Stimulated activated effector memory CD8-positive, alpha-beta T cell treated with anti-CD3 and anti-CD28 coated beads, Interleukin-12 subunit alpha, Interleukin-12 subunit beta, amount 100 ng/mL, for 72 hours (primary cell): ENCODE measurements at regions not wholly inside any gene's neighbourhood (a gene's known extent, or its start where the extent isn't known, plus 50 kb on each side); places are given as distances from the start of the nearest gene placed in this dataset.

ENCODE experiments used
- ATAC-seq: fragments of 150-1000 bp; cut with Tn5 transposase; 2 replicates; pipeline ENCODE4 v1.10.0; 2021
- DNase-seq, 2 donors: peaks; one replicate each; pipeline ENCODE4 v3.0.0; 2021 to 2022; ENCODE audit warnings: low spot score in 2 of 2
- H3K27ac Mint-ChIP-seq: one replicate; pipeline ENCODE4 v1.8.0; 2022; ENCODE audit warnings: mild to moderate bottlenecking, mixed read lengths
- H3K36me3 Mint-ChIP-seq: one replicate; pipeline ENCODE4 v1.8.0; 2022; ENCODE audit warnings: mild to moderate bottlenecking, mixed read lengths
- H3K4me1 Mint-ChIP-seq: one replicate; pipeline ENCODE4 v1.8.0; 2022; ENCODE audit warnings: mixed read lengths
- H3K4me3 Mint-ChIP-seq: one replicate; pipeline ENCODE4 v1.8.0; 2022; ENCODE audit warnings: mild to moderate bottlenecking, mixed read lengths
- H3K9me3 Mint-ChIP-seq: one replicate; pipeline ENCODE4 v1.8.0; 2022; ENCODE audit warnings: mixed read lengths

GRCh38 chr2:196390243-196391148 is 219.1 kb upstream of the STK17B start:
- H3K4me1 Mint-ChIP-seq, result no peaks in the 10 kb centered on the region
- ATAC-seq, result no peak
- no peaks in the 10 kb centered on the region for H3K36me3 Mint-ChIP-seq
- H3K9me3 Mint-ChIP-seq, result no peaks in the 10 kb centered on the region
- H3K4me3 Mint-ChIP-seq, result no peak overlapping the region
- no peak overlapping the region for H3K27ac Mint-ChIP-seq
- no peak for DNase-seq

DNA sequence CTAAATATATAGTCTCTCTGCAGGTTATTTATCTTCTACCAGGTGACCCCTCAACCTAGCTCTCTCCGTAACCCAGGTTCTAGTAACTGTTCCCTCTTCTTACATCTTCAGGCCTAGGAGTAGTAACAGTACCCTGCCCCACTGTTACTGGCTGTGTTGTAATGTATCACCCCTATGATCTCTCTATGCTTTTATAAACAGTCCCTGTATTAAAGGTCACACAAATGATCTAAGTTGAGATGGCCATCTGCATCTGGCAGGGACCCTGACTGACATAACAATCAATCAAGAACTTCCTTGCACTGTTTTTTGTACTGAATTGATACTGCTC is 219.7 kb upstream of the STK17B start:
- H3K27ac Mint-ChIP-seq, result no peak overlapping the region
- DNase-seq (no peak), ATAC-seq (no peak)
- no peak overlapping the region for H3K4me3 Mint-ChIP-seq
- no peaks in the 10 kb centered on the region for H3K36me3 Mint-ChIP-seq
- no peaks in the 10 kb centered on the region for H3K4me1 Mint-ChIP-seq
- no peaks in the 10 kb centered on the region for H3K9me3 Mint-ChIP-seq

- H3K4me1 Mint-ChIP-seq, result no peaks in the 10 kb centered on the region
- DNase-seq, result no peak
- ATAC-seq, result no peak
- H3K4me3 Mint-ChIP-seq, result no peak overlapping the region
- no peaks in the 10 kb centered on the region for H3K36me3 Mint-ChIP-seq
- H3K27ac Mint-ChIP-seq, result no peak overlapping the region
- H3K9me3 Mint-ChIP-seq, result no peaks in the 10 kb centered on the region
These were observed 227.7 kb upstream of the STK17B start for GRCh38 chr2:196399096-196399495.

DNA sequence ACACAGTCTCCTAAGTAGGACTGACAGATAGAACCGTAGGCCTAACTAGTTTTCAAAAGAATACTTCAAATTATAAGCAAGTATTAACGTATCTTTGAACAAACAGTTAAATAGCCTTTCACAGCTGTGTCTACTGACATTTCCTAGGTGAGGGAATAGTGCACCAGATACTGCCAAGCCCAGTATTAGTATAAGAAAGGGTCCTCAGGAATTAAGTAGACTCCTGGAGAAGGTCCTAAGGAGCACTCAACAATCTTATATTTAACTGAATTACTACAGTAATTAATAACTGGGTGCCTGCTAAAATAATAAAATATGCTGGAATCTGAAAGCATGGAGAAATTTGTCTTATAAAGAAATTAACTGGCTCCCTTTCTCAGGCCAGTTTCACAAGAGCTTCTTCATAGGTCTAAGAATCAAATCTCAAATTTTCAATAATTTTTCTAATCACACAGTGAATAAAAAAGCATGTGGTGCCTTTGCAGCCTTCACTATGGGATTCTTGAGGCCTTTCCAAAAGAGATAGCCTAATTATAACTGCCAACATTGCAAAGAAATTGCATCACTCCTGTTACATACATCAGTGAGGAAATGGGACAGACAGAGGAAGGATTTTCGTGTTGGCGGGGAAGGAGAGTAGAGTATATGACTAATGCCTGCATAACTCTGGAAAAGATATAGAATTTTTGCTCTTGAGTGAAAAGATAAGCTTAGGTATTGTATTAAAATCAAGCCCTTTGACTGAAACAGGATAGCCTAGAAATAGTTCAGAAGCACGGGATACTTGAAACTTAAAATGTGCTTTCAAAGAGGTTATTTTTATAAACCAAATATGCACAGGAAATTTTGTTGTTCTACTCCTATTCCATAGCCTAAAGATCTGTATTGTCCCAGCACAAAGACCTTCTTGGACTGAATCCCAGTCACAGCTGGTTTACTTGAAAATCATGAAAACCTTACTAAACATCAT is 228.6 kb upstream of the STK17B start:
- H3K36me3 Mint-ChIP-seq, result no peaks in the 10 kb centered on the region
- ATAC-seq (no peak), DNase-seq (no peak)
- H3K9me3 Mint-ChIP-seq, result no peaks in the 10 kb centered on the region
- H3K4me3 Mint-ChIP-seq, result no peak overlapping the region
- no peaks in the 10 kb centered on the region for H3K4me1 Mint-ChIP-seq
- H3K27ac Mint-ChIP-seq, result no peak overlapping the region

DNA sequence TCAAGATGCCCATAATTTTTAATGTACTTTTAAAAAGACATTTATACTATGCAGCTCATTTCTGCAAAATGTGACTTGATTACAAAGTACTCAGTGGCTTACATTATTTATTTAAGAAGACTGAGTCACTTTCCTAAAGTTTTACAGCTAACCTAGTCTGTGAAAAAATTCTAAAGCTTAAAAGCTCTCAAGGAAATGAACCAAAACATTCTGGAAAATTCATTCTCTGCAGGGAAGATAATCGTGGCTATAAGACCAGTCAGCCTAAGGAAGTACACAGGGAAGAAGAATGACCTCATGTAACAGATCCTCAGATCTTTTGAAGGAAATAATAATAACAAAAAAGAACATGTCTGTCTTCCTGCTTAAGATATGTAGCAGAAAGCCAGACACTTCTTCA is 232.1 kb upstream of the STK17B start:
- DNase-seq (no peak), ATAC-seq (no peak)
- no peaks in the 10 kb centered on the region for H3K4me1 Mint-ChIP-seq
- H3K9me3 Mint-ChIP-seq, result no peaks in the 10 kb centered on the region
- H3K36me3 Mint-ChIP-seq, result no peaks in the 10 kb centered on the region
- no peak overlapping the region for H3K27ac Mint-ChIP-seq
- no peak overlapping the region for H3K4me3 Mint-ChIP-seq

GRCh38 chr2:196404276-196404675 is 232.9 kb upstream of the STK17B start:
- Mint-ChIP-seq H3K4me3 (no peak overlapping the region), H3K36me3 (no peaks in the 10 kb centered on the region), H3K4me1 (no peaks in the 10 kb centered on the region), H3K9me3 (no peaks in the 10 kb centered on the region), H3K27ac (no peak overlapping the region)
- no peak for ATAC-seq
- no peak for DNase-seq

GRCh38 chr2:196407675-196408264 is 231.7 kb upstream of the CCDC150 start:
- peak; percentile 51 for ATAC-seq
- Mint-ChIP-seq H3K36me3 (no peaks in the 10 kb centered on the region), H3K27ac (no peak overlapping the region), H3K9me3 (no peaks in the 10 kb centered on the region), H3K4me1 (no peaks in the 10 kb centered on the region), H3K4me3 (no peak overlapping the region)
- DNase-seq, result no peak

- peak; percentile 57 for ATAC-seq
- Mint-ChIP-seq H3K9me3 (no peaks in the 10 kb centered on the region), H3K36me3 (no peaks in the 10 kb centered on the region), H3K4me3 (no peak overlapping the region), H3K27ac (no peak overlapping the region), H3K4me1 (peaks cover 6% of the 10 kb centered on the region)
- DNase-seq, result no peak
These were observed 230.1 kb upstream of the CCDC150 start for GRCh38 chr2:196409376-196409775.

GRCh38 chr2:196410008-196410407 is 229.5 kb upstream of the CCDC150 start:
- Mint-ChIP-seq H3K36me3 (no peaks in the 10 kb centered on the region), H3K27ac (no peak overlapping the region), H3K9me3 (no peaks in the 10 kb centered on the region), H3K4me3 (no peak overlapping the region), H3K4me1 (peaks cover 13% of the 10 kb centered on the region)
- ATAC-seq (no peak), DNase-seq (no peak)

GRCh38 chr2:196413821-196414274 is 225.7 kb upstream of the CCDC150 start:
- H3K27ac Mint-ChIP-seq, result no peak overlapping the region
- H3K9me3 Mint-ChIP-seq, result no peaks in the 10 kb centered on the region
- peak; percentile 49 for ATAC-seq
- no peak overlapping the region for H3K4me3 Mint-ChIP-seq
- H3K4me1 Mint-ChIP-seq, result peaks cover 20% of the 10 kb centered on the region
- no peaks in the 10 kb centered on the region for H3K36me3 Mint-ChIP-seq
- DNase-seq, result no peak

DNA sequence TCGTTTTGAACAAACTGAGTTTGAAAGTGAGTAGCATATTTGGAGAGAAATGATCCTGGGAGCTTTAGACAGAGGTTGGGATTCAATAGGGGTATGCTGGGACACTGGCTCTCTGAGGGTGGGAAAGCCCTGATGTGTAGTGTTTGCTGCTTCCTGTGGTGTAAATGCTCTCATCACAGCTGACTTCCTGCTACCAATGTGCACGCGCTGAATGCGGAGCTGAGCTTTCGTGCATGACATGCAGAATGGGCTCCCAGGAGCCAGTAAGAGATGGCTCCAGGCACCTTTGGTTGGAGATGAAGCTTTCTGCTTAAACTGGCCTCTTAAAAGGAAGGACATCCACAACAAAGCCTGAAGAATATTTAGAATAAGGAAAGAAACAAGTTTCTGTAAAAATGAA is 224.1 kb upstream of the CCDC150 start:
- Mint-ChIP-seq H3K27ac (peak overlapping the region; percentile 78), H3K4me3 (peak overlapping the region; percentile 63), H3K9me3 (no peaks in the 10 kb centered on the region), H3K36me3 (no peaks in the 10 kb centered on the region), H3K4me1 (peaks cover 20% of the 10 kb centered on the region)
- DNase-seq (no peak), ATAC-seq (peak; percentile 82)

DNA sequence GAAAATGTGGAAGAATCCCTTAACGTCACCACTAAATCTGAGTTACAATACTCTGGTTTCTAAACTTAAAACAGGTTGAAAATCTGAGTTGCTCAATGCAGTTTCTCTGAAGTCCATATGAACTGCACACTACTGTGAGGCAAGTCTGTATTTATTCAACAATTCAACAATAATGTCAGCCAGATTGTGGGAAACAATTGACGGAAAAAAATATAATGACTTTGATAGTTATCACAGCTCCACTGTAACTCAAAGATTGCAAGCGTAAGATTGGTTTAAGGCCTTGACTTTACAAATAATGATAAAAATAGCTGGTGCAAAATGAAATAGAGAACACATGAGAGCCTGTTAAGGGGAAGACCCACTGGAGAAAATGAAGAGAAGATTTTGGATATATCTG is 219.4 kb upstream of the CCDC150 start:
- no peak for ATAC-seq
- Mint-ChIP-seq H3K9me3 (no peaks in the 10 kb centered on the region), H3K4me1 (peaks cover 6% of the 10 kb centered on the region), H3K27ac (no peak overlapping the region), H3K4me3 (no peak overlapping the region), H3K36me3 (no peaks in the 10 kb centered on the region)
- no peak for DNase-seq

GRCh38 chr2:196421880-196422279 is 217.6 kb upstream of the CCDC150 start:
- no peak for ATAC-seq
- no peaks in the 10 kb centered on the region for H3K4me1 Mint-ChIP-seq
- H3K9me3 Mint-ChIP-seq, result no peaks in the 10 kb centered on the region
- H3K27ac Mint-ChIP-seq, result no peak overlapping the region
- H3K4me3 Mint-ChIP-seq, result no peak overlapping the region
- no peak for DNase-seq
- H3K36me3 Mint-ChIP-seq, result no peaks in the 10 kb centered on the region

- ATAC-seq (no peak), DNase-seq (no peak)
- no peaks in the 10 kb centered on the region for H3K4me1 Mint-ChIP-seq
- no peak overlapping the region for H3K4me3 Mint-ChIP-seq
- no peak overlapping the region for H3K27ac Mint-ChIP-seq
- H3K36me3 Mint-ChIP-seq, result no peaks in the 10 kb centered on the region
- H3K9me3 Mint-ChIP-seq, result no peaks in the 10 kb centered on the region
These were observed 217.2 kb upstream of the CCDC150 start for GRCh38 chr2:196422361-196422760.

DNA sequence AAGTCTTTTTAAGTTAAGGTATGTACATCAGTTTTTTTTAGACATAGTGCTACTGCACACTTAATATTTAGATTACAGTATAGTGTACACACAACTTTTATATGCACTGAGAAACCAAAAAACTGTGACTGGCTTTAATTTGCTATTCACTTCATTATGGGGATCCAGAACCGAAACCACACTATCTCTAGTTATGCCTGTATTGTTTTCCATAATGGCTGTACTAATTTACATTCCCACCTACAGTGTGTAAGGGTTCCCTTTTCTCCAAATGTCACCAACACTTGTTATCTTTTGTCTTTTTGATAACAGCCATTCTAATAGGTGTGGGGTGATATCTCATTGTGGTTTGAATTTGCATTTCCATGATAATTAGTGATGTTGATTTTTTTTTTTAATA is 213.4 kb upstream of the CCDC150 start:
- Mint-ChIP-seq H3K36me3 (no peaks in the 10 kb centered on the region), H3K4me3 (no peak overlapping the region), H3K27ac (no peak overlapping the region), H3K9me3 (no peaks in the 10 kb centered on the region), H3K4me1 (no peaks in the 10 kb centered on the region)
- ATAC-seq (no peak), DNase-seq (no peak)
